ENCODE measurements at regions not wholly inside any gene's neighbourhood (a gene's known extent, or its start where the extent isn't known, plus 50 kb on each side); places are given as distances from the start of the nearest gene placed in this dataset.

DNA sequence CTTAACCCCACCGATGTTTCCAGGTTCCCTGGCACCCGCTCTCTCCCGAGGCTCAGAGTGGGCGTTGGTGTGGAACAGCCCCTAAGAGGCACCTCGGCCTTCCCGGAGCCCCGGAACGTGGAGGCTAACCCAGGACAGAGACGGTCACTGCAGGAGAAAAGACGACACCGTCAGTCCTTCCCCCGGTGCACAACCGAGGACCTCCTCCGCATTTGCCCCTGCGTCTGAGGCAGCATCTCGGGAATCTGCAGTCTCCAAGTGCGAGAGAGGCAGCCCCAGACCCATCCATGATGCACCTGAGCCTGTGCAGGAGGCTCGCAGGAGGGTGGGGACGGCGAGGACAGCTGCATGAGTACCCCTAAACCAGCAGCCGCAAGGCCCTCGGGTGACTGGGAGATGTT, 204.9 kb upstream of the SALL3 start:
- Mint-ChIP-seq H3K4me3 (ENCODE audit: low read depth) (no peak overlapping the region), H3K27ac (no peak overlapping the region), H3K27me3 (peaks cover 41% of the 10 kb centered on the region), H3K4me1 (ENCODE audit: low read depth) (peaks cover 18% of the 10 kb centered on the region), H3K9me3 (ENCODE audit: low read depth) (no peaks in the 10 kb centered on the region), H3K36me3 (ENCODE audit: insufficient read depth) (no peaks in the 10 kb centered on the region)
- no peak for TF ChIP-seq CTCF (IDR thresholded peaks at IDR 0.05; ENCODE audit: unreplicated experiment)
- no peak for DNase-seq (ENCODE audit: low spot score, unreplicated experiment)

DNA sequence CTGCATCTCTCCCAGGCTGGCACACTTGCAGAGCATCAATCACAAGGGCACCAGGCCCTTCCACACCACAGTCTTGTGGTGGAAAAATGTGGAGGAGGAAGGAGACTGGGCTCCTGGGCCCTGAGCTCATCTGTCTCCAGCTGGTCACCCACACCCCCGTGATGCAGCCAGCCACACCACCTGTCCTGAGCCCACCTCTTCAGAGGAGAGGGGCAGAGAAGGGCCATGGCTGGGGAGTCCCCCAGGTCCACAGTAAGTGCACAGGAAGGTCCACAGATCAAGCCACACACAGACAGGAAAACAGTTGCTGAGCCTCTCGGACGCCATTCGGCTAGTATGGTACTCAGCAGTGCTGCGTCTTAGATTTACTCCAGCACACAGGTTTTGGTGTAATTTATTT, 203.5 kb upstream of the SALL3 start:
- Mint-ChIP-seq H3K4me3 (ENCODE audit: low read depth) (no peak overlapping the region), H3K9me3 (ENCODE audit: low read depth) (no peaks in the 10 kb centered on the region), H3K4me1 (ENCODE audit: low read depth) (peaks cover 9% of the 10 kb centered on the region), H3K27ac (no peak overlapping the region), H3K36me3 (ENCODE audit: insufficient read depth) (no peaks in the 10 kb centered on the region), H3K27me3 (peaks cover 38% of the 10 kb centered on the region)
- no peak for DNase-seq (ENCODE audit: low spot score, unreplicated experiment)
- no peak for TF ChIP-seq CTCF (IDR thresholded peaks at IDR 0.05; ENCODE audit: unreplicated experiment)

GRCh38 chr18:78776706-78777285, 202.8 kb upstream of the SALL3 start:
- TF ChIP-seq CTCF (IDR thresholded peaks at IDR 0.05; ENCODE audit: unreplicated experiment) = no peak
- H3K27ac Mint-ChIP-seq = no peak overlapping the region
- no peaks in the 10 kb centered on the region for H3K36me3 Mint-ChIP-seq (ENCODE audit: insufficient read depth)
- H3K4me1 Mint-ChIP-seq (ENCODE audit: low read depth) = peaks cover 5% of the 10 kb centered on the region
- H3K27me3 Mint-ChIP-seq = peaks cover 32% of the 10 kb centered on the region
- DNase-seq (ENCODE audit: low spot score, unreplicated experiment) = no peak
- H3K4me3 Mint-ChIP-seq (ENCODE audit: low read depth) = no peak overlapping the region
- H3K9me3 Mint-ChIP-seq (ENCODE audit: low read depth) = no peaks in the 10 kb centered on the region

DNA sequence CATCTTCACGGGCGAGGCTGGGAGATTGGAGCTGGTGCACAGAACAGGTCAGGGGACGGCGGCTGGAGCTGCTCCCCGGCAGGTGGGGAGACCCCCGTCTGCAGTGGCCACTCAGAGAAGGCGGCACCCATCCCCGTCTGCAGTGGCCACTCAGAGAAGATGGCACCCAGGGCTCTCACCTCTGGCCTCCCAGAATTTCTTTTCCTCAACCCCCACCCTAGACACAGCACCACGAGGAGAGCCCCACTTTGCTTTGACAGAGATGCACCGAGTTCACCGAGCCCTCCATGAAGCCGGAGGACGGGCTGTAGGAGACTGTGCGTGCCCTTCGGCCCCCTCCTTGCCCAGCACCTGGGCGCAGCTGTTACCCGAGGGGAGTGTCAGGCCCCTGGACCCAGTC, 201.6 kb upstream of the SALL3 start:
- Mint-ChIP-seq H3K4me3 (ENCODE audit: low read depth) (no peak overlapping the region), H3K27me3 (peaks cover 28% of the 10 kb centered on the region), H3K9me3 (ENCODE audit: low read depth) (no peaks in the 10 kb centered on the region), H3K36me3 (ENCODE audit: insufficient read depth) (no peaks in the 10 kb centered on the region), H3K4me1 (ENCODE audit: low read depth) (peaks cover 3% of the 10 kb centered on the region), H3K27ac (no peak overlapping the region)
- TF ChIP-seq CTCF (IDR thresholded peaks at IDR 0.05; ENCODE audit: unreplicated experiment) = no peak
- DNase-seq (ENCODE audit: low spot score, unreplicated experiment) = no peak

- Mint-ChIP-seq H3K27ac (no peak overlapping the region), H3K4me3 (ENCODE audit: low read depth) (no peak overlapping the region), H3K4me1 (ENCODE audit: low read depth) (peaks cover 3% of the 10 kb centered on the region), H3K36me3 (ENCODE audit: insufficient read depth) (no peaks in the 10 kb centered on the region), H3K9me3 (ENCODE audit: low read depth) (no peaks in the 10 kb centered on the region), H3K27me3 (peaks cover 23% of the 10 kb centered on the region)
- DNase-seq (ENCODE audit: low spot score, unreplicated experiment) = no peak
- TF ChIP-seq CTCF (IDR thresholded peaks at IDR 0.05; ENCODE audit: unreplicated experiment) = no peak
Observed at GRCh38 chr18:78778651-78779050, 201.0 kb upstream of the SALL3 start.
